ENCODE measurements at regions not wholly inside any gene's neighbourhood (a gene's known extent, or its start where the extent isn't known, plus 50 kb on each side); places are given as distances from the start of the nearest gene placed in this dataset.
"Not testable (repeated sequence)": the region's sequence is repeated elsewhere in the genome, so short reads cannot be mapped to it uniquely, and the experiment has no call there.

- peak; percentile 56 for DNase-seq (ENCODE audit: low spot score)
Measured at GRCh38 chr2:55771612-55772011, 78.0 kb upstream of the PNPT1 start.

GRCh38 chr2:55768991-55769390, 75.3 kb upstream of the PNPT1 start:
- DNase-seq (ENCODE audit: low spot score), result no peak

- DNase-seq (ENCODE audit: low spot score), result no peak
Measured at GRCh38 chr2:55766947-55767346, 73.3 kb upstream of the PNPT1 start.

GRCh38 chr2:55765708-55766107, 72.1 kb upstream of the PNPT1 start:
- DNase-seq (ENCODE audit: low spot score), result not testable (repeated sequence)

GRCh38 chr2:55763721-55764120, 70.1 kb upstream of the PNPT1 start:
- no peak for DNase-seq (ENCODE audit: low spot score)

GRCh38 chr2:55761526-55761925, 67.9 kb upstream of the PNPT1 start:
- DNase-seq (ENCODE audit: low spot score), result no peak

GRCh38 chr2:55761024-55761423, 67.4 kb upstream of the PNPT1 start:
- no peak for DNase-seq (ENCODE audit: low spot score)

- no peak for DNase-seq (ENCODE audit: low spot score)
Measured at GRCh38 chr2:55760125-55760524, 66.5 kb upstream of the PNPT1 start.

- DNase-seq (ENCODE audit: low spot score), result no peak
Measured at GRCh38 chr2:55759271-55759921, 65.8 kb upstream of the PNPT1 start.

GRCh38 chr2:55751966-55752365, 58.3 kb upstream of the PNPT1 start:
- DNase-seq (ENCODE audit: low spot score), result no peak

GRCh38 chr2:55743583-55743982, 49.9 kb upstream of the PNPT1 start:
- DNase-seq (ENCODE audit: low spot score), result no peak

Data from SW480 (cell line).